ENCODE measurements at regions not wholly inside any gene's neighbourhood (a gene's known extent, or its start where the extent isn't known, plus 50 kb on each side); places are given as distances from the start of the nearest gene placed in this dataset.
A peak's percentile ranks its signal among the peaks of the same experiment; 100 is the strongest.

- TF ChIP-seq POLR2A (IDR thresholded peaks at IDR 0.05; ENCODE audit: extremely low read depth, insufficient read length): peak; percentile 29
- no peak for TF ChIP-seq CTCF (IDR thresholded peaks at IDR 0.05; ENCODE audit: low read depth, low read length)
- TF ChIP-seq MAX (IDR thresholded peaks at IDR 0.05; ENCODE audit: low read depth, low read length): peak; percentile 75; the same call in 1 of the 2 replicates
- peak; percentile 69; the same call in 1 of the 2 replicates for TF ChIP-seq MYC (IDR thresholded peaks at IDR 0.05; ENCODE audit: low read depth, low read length)
These were observed 84.7 kb upstream of the LYPLAL1 start for GRCh38 chr1:219088778-219089557.

All from NB4 (cell line).